ENCODE measurements at regions not wholly inside any gene's neighbourhood (a gene's known extent, or its start where the extent isn't known, plus 50 kb on each side); places are given as distances from the start of the nearest gene placed in this dataset.

DNA sequence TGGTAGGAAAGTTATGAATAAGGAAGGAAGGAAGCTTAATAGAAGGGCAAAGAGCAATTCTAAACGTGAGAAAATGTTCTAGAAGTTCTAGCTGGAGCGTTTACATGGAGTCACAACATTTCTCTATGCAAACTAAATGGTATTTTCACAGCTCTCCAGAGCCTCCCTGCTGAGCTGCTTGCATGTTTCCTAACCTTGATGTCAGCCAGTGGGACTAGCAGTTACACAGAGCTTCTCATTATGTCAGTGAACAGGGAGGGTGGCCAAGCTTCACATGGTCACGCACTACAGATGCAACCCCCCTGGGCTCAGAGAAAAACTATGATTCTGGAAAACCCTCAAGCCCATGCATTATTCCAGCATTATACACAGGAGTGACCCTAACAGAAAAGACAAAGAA lies 153.4 kb upstream of the CCDC150 start:
- H3K36me3 ChIP-seq (ENCODE audit: control insufficient read depth in 2 of 2, insufficient read depth in 2 of 2, low read length in 2 of 2) = no peaks in the 10 kb centered on the region
- peaks cover 0 to 2% of the 10 kb centered on the region in 2 donors for H3K27me3 ChIP-seq (ENCODE audit: control insufficient read depth in 1 of 2, insufficient read depth in 2 of 2, low read length in 2 of 2)
- no peak overlapping the region for H3K27ac ChIP-seq (ENCODE audit: low read length)

DNA sequence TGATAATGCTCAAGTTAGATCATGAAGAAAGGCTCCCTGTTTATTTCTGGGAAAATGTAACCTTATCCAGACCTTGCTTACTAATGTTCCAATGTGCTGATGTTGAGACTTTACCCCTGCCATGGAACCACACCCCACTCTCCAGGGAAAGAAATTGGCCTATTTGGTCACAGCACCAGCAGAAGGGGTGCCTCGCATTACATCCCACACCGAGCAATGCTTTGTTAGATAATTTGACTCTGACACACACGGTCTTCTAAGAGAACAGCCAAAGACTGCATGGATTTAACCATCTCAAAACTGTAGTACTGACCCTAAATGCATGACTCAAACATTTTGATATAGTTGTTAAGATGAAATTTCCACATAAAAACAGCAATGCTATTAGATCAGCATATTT lies 152.1 kb upstream of the CCDC150 start:
- Histone ChIP-seq H3K27ac (ENCODE audit: low read length) (no peak overlapping the region), H3K9me3 (ENCODE audit: control insufficient read depth in 2 of 2, low read length in 2 of 2) (no peaks in the 10 kb centered on the region), H3K4me3 (ENCODE audit: low read length in 2 of 2) (no peak overlapping the region), H3K4me1 (ENCODE audit: control insufficient read depth, insufficient read depth, low read length) (no peaks in the 10 kb centered on the region), H3K9ac (ENCODE audit: low read length in 2 of 2) (no peak overlapping the region), H3K27me3 (ENCODE audit: control insufficient read depth in 1 of 2, insufficient read depth in 2 of 2, low read length in 2 of 2) (no peaks in the 10 kb centered on the region), H3K36me3 (ENCODE audit: control insufficient read depth in 2 of 2, insufficient read depth in 2 of 2, low read length in 2 of 2) (no peaks in the 10 kb centered on the region)

More for the DNA sequence above, 153.4 kb upstream of the CCDC150 start:
- H3K9ac ChIP-seq (ENCODE audit: low read length in 2 of 2) = no peak overlapping the region
- no peaks in the 10 kb centered on the region for H3K9me3 ChIP-seq (ENCODE audit: control insufficient read depth in 2 of 2, low read length in 2 of 2)
- H3K4me1 ChIP-seq (ENCODE audit: control insufficient read depth, insufficient read depth, low read length) = no peaks in the 10 kb centered on the region
- no peak overlapping the region for H3K4me3 ChIP-seq (ENCODE audit: low read length in 2 of 2)

DNA sequence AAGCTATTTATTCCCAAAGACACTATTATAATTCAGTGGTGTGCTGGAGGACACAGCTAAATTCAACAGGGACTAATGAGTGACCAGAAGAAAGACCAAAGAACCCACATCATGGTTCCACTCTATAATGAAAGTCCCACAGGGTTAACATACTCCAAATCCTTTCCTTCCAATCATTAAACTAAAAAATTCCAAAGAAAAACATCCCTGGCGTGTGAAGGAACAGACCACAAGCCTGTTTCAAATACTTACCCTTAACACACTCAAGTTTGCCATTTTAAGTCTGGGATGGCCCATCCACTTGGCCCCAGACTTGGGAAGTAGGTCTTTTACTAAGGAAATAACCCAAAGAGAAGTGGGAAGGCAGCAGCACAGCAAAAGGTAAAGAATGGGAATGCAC lies 150.1 kb upstream of the CCDC150 start:
- no peaks in the 10 kb centered on the region for H3K36me3 ChIP-seq (ENCODE audit: control insufficient read depth in 2 of 2, insufficient read depth in 2 of 2, low read length in 2 of 2)
- no peaks in the 10 kb centered on the region for H3K27me3 ChIP-seq (ENCODE audit: control insufficient read depth in 1 of 2, insufficient read depth in 2 of 2, low read length in 2 of 2)
- no peaks in the 10 kb centered on the region for H3K4me1 ChIP-seq (ENCODE audit: control insufficient read depth, insufficient read depth, low read length)
- no peak overlapping the region for H3K9ac ChIP-seq (ENCODE audit: low read length in 2 of 2)
- peaks cover 0 to 6% of the 10 kb centered on the region in 2 donors for H3K9me3 ChIP-seq (ENCODE audit: control insufficient read depth in 2 of 2, low read length in 2 of 2)
- H3K27ac ChIP-seq (ENCODE audit: low read length) = no peak overlapping the region
- H3K4me3 ChIP-seq (ENCODE audit: low read length in 2 of 2) = no peak overlapping the region

DNA sequence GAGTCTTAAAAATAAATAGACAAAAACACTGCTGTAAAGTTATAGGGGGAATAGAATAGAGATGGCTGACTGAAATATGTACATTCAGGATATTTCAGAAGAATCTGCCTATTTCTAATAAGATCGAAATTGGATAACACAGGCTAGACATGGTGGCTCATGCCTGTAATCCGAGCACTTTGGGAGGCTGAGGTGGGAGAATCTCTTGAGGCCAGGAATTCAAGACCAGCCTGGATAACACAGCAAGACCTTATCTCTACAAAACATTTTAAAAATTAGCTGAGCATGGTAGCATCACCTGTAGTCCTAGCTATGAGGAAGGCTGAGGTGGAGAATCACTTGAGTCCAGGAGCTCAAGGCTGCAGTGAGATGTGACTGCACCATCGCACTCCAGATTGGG lies 146.6 kb upstream of the CCDC150 start:
- H3K4me1 ChIP-seq (ENCODE audit: control insufficient read depth, insufficient read depth, low read length) = no peaks in the 10 kb centered on the region
- H3K9ac ChIP-seq (ENCODE audit: low read length in 2 of 2) = no peak overlapping the region
- peaks cover 0 to 6% of the 10 kb centered on the region in 2 donors for H3K9me3 ChIP-seq (ENCODE audit: control insufficient read depth in 2 of 2, low read length in 2 of 2)
- no peaks in the 10 kb centered on the region for H3K27me3 ChIP-seq (ENCODE audit: control insufficient read depth in 1 of 2, insufficient read depth in 2 of 2, low read length in 2 of 2)
- H3K36me3 ChIP-seq (ENCODE audit: control insufficient read depth in 2 of 2, insufficient read depth in 2 of 2, low read length in 2 of 2) = no peaks in the 10 kb centered on the region
- H3K4me3 ChIP-seq (ENCODE audit: low read length in 2 of 2) = no peak overlapping the region
- H3K27ac ChIP-seq (ENCODE audit: low read length) = no peak overlapping the region

DNA sequence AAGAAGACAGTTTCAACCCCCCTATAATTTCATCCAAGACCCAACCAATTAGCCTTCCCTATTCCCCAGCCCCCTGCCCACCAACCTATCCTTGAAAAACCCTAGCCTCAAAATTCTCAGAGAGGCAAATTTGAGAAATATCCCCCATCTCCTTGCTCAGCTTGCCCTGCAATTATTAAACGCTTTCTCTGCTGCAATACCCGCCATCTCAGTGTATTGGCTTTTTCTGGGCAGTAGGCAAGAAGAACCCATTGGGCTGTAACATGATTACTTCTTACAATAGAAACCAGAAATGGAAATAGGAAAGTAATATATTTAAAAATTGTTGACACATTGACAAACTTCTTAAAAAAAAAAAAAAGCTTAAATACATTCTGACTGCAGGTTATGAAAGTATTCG lies 140.6 kb upstream of the CCDC150 start:
- Histone ChIP-seq H3K27ac (ENCODE audit: low read length) (no peak overlapping the region), H3K9me3 (ENCODE audit: control insufficient read depth in 2 of 2, low read length in 2 of 2) (peaks cover 4 to 5% of the 10 kb centered on the region in 2 donors), H3K27me3 (ENCODE audit: control insufficient read depth in 1 of 2, insufficient read depth in 2 of 2, low read length in 2 of 2) (no peaks in the 10 kb centered on the region), H3K9ac (ENCODE audit: low read length in 2 of 2) (no peak overlapping the region), H3K36me3 (ENCODE audit: control insufficient read depth in 2 of 2, insufficient read depth in 2 of 2, low read length in 2 of 2) (no peaks in the 10 kb centered on the region), H3K4me1 (ENCODE audit: control insufficient read depth, insufficient read depth, low read length) (no peaks in the 10 kb centered on the region), H3K4me3 (ENCODE audit: low read length in 2 of 2) (no peak overlapping the region)

DNA sequence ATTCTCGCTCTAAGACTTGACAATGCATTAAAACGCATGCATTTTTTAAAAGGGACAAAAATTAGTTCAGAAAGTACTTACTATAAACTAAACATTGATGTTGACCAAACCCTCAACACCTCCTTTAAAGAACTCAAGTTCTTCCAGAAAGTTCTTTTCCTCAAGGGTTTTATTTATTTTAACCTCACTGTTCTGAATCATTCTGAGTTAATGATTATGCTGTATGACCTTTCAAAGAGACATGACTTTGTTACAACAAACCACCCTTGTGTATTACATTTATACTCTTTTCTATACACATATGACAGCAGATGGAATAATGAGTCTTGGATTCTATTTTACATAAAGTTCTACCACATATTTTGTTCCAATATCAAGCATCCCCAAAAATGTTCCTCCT lies 139.8 kb upstream of the CCDC150 start:
- Histone ChIP-seq H3K9me3 (ENCODE audit: control insufficient read depth in 2 of 2, low read length in 2 of 2) (peaks cover 2 to 4% of the 10 kb centered on the region in 2 donors), H3K27me3 (ENCODE audit: control insufficient read depth in 1 of 2, insufficient read depth in 2 of 2, low read length in 2 of 2) (no peaks in the 10 kb centered on the region), H3K9ac (ENCODE audit: low read length in 2 of 2) (no peak overlapping the region), H3K4me1 (ENCODE audit: control insufficient read depth, insufficient read depth, low read length) (no peaks in the 10 kb centered on the region), H3K4me3 (ENCODE audit: low read length in 2 of 2) (no peak overlapping the region), H3K27ac (ENCODE audit: low read length) (no peak overlapping the region), H3K36me3 (ENCODE audit: control insufficient read depth in 2 of 2, insufficient read depth in 2 of 2, low read length in 2 of 2) (no peaks in the 10 kb centered on the region)

DNA sequence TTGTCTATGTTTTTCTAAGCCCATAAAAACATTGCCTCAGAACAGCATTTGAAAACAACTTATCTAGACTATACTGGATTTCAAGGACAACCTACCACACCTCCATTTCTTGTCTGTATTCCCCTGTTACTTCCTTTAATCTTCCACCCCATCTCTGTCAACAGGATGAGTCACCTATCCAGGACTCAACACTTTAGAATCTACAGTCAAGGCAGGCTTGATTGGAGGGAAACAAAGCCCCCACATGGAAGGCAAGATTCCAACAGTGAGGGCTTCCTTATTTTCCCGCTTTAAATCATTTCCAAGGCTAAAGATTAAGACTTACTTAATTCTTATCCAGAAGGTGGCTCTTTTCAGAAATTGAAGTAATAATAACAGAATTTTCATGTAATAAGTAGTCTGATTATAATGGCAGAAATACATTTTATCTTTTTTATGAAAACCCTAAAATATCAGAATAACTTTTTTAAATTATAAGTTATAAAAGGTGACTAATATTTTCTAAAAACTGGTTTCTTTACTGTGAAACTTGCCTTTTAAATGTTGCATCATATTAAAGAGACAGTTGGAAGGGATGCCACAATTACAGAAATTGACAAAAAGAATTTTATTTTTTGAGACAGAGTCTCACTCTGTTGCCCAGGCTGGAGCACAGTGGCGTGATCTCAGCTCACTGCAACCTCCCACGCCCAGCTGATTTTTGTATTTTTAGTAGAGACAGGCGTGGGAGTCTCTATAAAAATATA lies 138.7 kb upstream of the CCDC150 start:
- Histone ChIP-seq H3K9ac (ENCODE audit: low read length in 2 of 2) (no peak overlapping the region), H3K4me3 (ENCODE audit: low read length in 2 of 2) (no peak overlapping the region), H3K36me3 (ENCODE audit: control insufficient read depth in 2 of 2, insufficient read depth in 2 of 2, low read length in 2 of 2) (no peaks in the 10 kb centered on the region), H3K9me3 (ENCODE audit: control insufficient read depth in 2 of 2, low read length in 2 of 2) (peaks cover 2 to 4% of the 10 kb centered on the region in 2 donors), H3K4me1 (ENCODE audit: control insufficient read depth, insufficient read depth, low read length) (no peaks in the 10 kb centered on the region), H3K27ac (ENCODE audit: low read length) (no peak overlapping the region), H3K27me3 (ENCODE audit: control insufficient read depth in 1 of 2, insufficient read depth in 2 of 2, low read length in 2 of 2) (no peaks in the 10 kb centered on the region)

DNA sequence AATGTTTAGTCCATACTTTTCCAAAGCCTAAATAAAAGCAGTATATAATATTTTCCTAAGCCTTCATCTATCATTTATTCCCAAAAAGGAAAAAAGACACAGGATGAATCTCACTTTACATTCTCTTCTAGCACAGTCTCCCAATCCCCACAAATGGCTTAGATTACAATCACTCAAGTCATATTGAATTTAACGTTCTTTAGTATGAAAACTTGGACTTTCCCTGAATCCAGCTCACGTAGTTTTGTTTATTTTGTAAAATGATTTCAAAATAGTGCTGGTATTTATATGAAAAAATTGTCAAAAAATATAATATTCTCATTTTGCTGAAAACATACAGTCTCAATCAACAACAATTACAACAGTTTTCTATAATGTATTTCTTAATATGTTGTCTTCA lies 137.7 kb upstream of the CCDC150 start:
- H3K4me3 ChIP-seq (ENCODE audit: low read length in 2 of 2) = no peak overlapping the region
- H3K36me3 ChIP-seq (ENCODE audit: control insufficient read depth in 2 of 2, insufficient read depth in 2 of 2, low read length in 2 of 2) = no peaks in the 10 kb centered on the region
- peaks cover 2 to 4% of the 10 kb centered on the region in 2 donors for H3K9me3 ChIP-seq (ENCODE audit: control insufficient read depth in 2 of 2, low read length in 2 of 2)
- no peak overlapping the region for H3K9ac ChIP-seq (ENCODE audit: low read length in 2 of 2)
- H3K27ac ChIP-seq (ENCODE audit: low read length) = no peak overlapping the region
- H3K4me1 ChIP-seq (ENCODE audit: control insufficient read depth, insufficient read depth, low read length) = no peaks in the 10 kb centered on the region
- H3K27me3 ChIP-seq (ENCODE audit: control insufficient read depth in 1 of 2, insufficient read depth in 2 of 2, low read length in 2 of 2) = no peaks in the 10 kb centered on the region

DNA sequence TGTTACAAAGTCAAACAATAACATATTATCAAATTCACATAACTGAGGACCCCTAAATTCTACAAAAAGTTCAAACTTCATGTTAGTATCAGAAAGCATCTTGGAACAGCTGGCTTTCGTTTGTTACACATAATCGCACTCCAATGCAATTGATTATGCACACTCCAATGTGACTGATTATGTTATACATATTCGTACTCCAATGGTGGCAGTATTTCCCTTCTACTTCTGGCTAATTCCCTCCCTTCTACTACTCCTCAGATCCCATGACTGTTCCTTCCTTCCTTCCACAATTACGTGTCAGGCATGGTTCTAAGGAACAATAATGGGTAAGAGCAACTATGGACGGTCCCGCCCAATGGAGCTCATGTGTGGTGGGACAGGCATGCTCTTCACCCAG lies 137.1 kb upstream of the CCDC150 start:
- Histone ChIP-seq H3K9me3 (ENCODE audit: control insufficient read depth in 2 of 2, low read length in 2 of 2) (peaks cover 2 to 4% of the 10 kb centered on the region in 2 donors), H3K27me3 (ENCODE audit: control insufficient read depth in 1 of 2, insufficient read depth in 2 of 2, low read length in 2 of 2) (no peaks in the 10 kb centered on the region), H3K4me3 (ENCODE audit: low read length in 2 of 2) (no peak overlapping the region), H3K4me1 (ENCODE audit: control insufficient read depth, insufficient read depth, low read length) (no peaks in the 10 kb centered on the region), H3K9ac (ENCODE audit: low read length in 2 of 2) (no peak overlapping the region), H3K36me3 (ENCODE audit: control insufficient read depth in 2 of 2, insufficient read depth in 2 of 2, low read length in 2 of 2) (no peaks in the 10 kb centered on the region), H3K27ac (ENCODE audit: low read length) (no peak overlapping the region)

DNA sequence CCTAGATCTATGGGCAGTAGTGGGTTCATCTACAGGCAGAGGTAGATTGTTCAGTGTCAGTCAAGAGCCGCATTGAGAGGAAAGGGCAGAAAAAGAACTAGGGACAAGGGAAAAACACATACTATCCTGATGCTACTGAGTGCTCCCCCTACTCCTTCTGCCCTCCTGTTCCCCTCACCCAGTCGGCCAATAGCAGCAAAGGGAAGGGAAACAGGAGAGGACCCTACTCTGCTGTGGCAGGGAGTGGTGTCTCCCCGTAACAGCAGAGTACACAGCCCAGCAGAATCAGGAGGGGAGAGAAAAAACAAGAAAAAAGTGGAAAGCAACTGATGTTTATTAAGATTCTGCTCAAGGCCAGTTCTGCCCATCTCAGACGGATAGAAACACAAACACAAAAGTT lies 136.1 kb upstream of the CCDC150 start:
- H3K27me3 ChIP-seq (ENCODE audit: control insufficient read depth in 1 of 2, insufficient read depth in 2 of 2, low read length in 2 of 2) = no peaks in the 10 kb centered on the region
- H3K9ac ChIP-seq (ENCODE audit: low read length in 2 of 2) = no peak overlapping the region
- no peak overlapping the region for H3K4me3 ChIP-seq (ENCODE audit: low read length in 2 of 2)
- no peak overlapping the region for H3K27ac ChIP-seq (ENCODE audit: low read length)
- no peaks in the 10 kb centered on the region for H3K36me3 ChIP-seq (ENCODE audit: control insufficient read depth in 2 of 2, insufficient read depth in 2 of 2, low read length in 2 of 2)
- H3K9me3 ChIP-seq (ENCODE audit: control insufficient read depth in 2 of 2, low read length in 2 of 2) = peaks cover 2 to 4% of the 10 kb centered on the region in 2 donors
- no peaks in the 10 kb centered on the region for H3K4me1 ChIP-seq (ENCODE audit: control insufficient read depth, insufficient read depth, low read length)

DNA sequence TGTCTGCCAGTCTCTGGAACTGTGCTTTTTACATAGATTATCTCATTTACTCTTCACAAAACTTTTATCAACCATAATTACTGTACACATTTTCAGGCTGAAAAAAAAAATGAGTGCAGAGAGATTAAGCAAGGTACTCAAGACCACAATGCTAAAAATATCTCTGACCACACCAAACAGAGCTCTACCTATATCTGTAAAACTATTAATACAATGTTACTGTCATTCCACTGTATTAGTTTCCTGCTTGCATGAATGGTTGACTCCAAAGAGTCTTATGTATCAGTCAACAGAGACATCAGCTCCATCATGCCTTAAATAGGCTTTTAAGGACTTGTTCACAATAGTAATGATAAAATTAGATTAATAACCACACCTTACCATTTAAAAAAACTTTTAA lies 134.7 kb upstream of the CCDC150 start:
- H3K27me3 ChIP-seq (ENCODE audit: control insufficient read depth in 1 of 2, insufficient read depth in 2 of 2, low read length in 2 of 2) = no peaks in the 10 kb centered on the region
- H3K27ac ChIP-seq (ENCODE audit: low read length) = no peak overlapping the region
- no peak overlapping the region for H3K4me3 ChIP-seq (ENCODE audit: low read length in 2 of 2)
- no peaks in the 10 kb centered on the region for H3K9me3 ChIP-seq (ENCODE audit: control insufficient read depth in 2 of 2, low read length in 2 of 2)
- no peaks in the 10 kb centered on the region for H3K36me3 ChIP-seq (ENCODE audit: control insufficient read depth in 2 of 2, insufficient read depth in 2 of 2, low read length in 2 of 2)
- no peaks in the 10 kb centered on the region for H3K4me1 ChIP-seq (ENCODE audit: control insufficient read depth, insufficient read depth, low read length)
- H3K9ac ChIP-seq (ENCODE audit: low read length in 2 of 2) = no peak overlapping the region

All from stomach smooth muscle (tissue), 2 donors.